OCI-LY3 (cell line): ENCODE measurements at regions not wholly inside any gene's neighbourhood (a gene's known extent, or its start where the extent isn't known, plus 50 kb on each side); places are given as distances from the start of the nearest gene placed in this dataset.

Experiments used
- H2AFZ ChIP-seq: fragments of 200-600, 300-600 bp; shearing (Covaris generic); 2 replicates; pipeline ENCODE4 v1.6.0; 2014; ENCODE audit warnings: antibody characterized with exemption, low read depth, low read length
- H3K27ac ChIP-seq: fragments of 200-600, 300-600 bp; sonication (generic); 2 replicates; pipeline ENCODE4 v1.5.1; 2014; ENCODE audit warnings: mild to moderate bottlenecking, low read length, moderate library complexity, mixed read lengths
- H3K27me3 ChIP-seq: fragments of 200-600, 300-600 bp; sonication (generic); 2 replicates; pipeline ENCODE4 v1.6.1; 2014; ENCODE audit warnings: low read depth, low read length, mixed read lengths
- H3K36me3 ChIP-seq: fragments of 200-600, 300-600 bp; sonication (generic); replicated peaks from 2 replicates; pipeline ENCODE3; 2014; ENCODE audit warnings: low read depth, low read length, mixed read lengths
- H3K4me1 ChIP-seq: fragments of 300-600, 200-600 bp; sonication (generic); 2 replicates; pipeline ENCODE4 v1.6.1; 2014; ENCODE audit warnings: low read length, mixed read lengths
- H3K4me2 ChIP-seq: fragments of 200-600, 300-600 bp; sonication (generic); 2 replicates; pipeline ENCODE4 v1.6.1; 2014; ENCODE audit warnings: low read length, mixed read lengths
- H3K4me3 ChIP-seq: fragments of 300-600, 200-600 bp; sonication (generic); 2 replicates; pipeline ENCODE4 v1.5.1; 2014; ENCODE audit warnings: antibody characterized with exemption, mild to moderate bottlenecking, low read length, moderate library complexity
- H3K79me2 ChIP-seq: fragments of 300-600, 200-600 bp; shearing (Covaris generic); 2 replicates; pipeline ENCODE4 v1.6.1; 2014; ENCODE audit warnings: mild to moderate bottlenecking, low read length, mixed read lengths
- H3K9ac ChIP-seq: fragments of 300-600, 200-600 bp; shearing (Covaris generic); 2 replicates; pipeline ENCODE4 v1.6.0; 2014; ENCODE audit warnings: mild to moderate bottlenecking, low read length, moderate library complexity
- H3K9me3 ChIP-seq: fragments of 200-600, 300-600 bp; shearing (Covaris generic); 2 replicates; pipeline ENCODE4 v1.6.1; 2014; ENCODE audit warnings: low read length, mixed read lengths; ENCODE audit not compliant: insufficient read depth
- H4K20me1 ChIP-seq: fragments of 200-600, 300-600 bp; sonication (generic); 2 replicates; pipeline ENCODE4 v1.6.1; 2016; ENCODE audit warnings: low read length, mixed read lengths; ENCODE audit not compliant: insufficient read depth
- EZH2phosphoT487 ChIP-seq: fragments of 200-600 bp; shearing (Covaris generic); IDR thresholded peaks from 2 replicates; pipeline ENCODE4 v1.6.1; 2018; ENCODE audit warnings: antibody characterized with exemption, mixed run types, low read depth
- TF ChIP-seq, protein P1 (sequence below): fragments of 200-600, 300-600 bp; sonication (generic); IDR thresholded peaks from 2 replicates; pipeline ENCODE4 v1.5.1; 2014; ENCODE audit warnings: antibody characterized with exemption, low read length, low read depth

GRCh38 chr10:61130366-61130765 lies 186.4 kb upstream of the RHOBTB1 start:
- Histone ChIP-seq H3K9ac (no peak overlapping the region), H3K27me3 (no peaks in the 10 kb centered on the region), H3K9me3 (no peaks in the 10 kb centered on the region), H3K4me3 (no peak overlapping the region), H2AFZ (no peak overlapping the region), H3K4me2 (no peak overlapping the region), H4K20me1 (no peaks in the 10 kb centered on the region), H3K4me1 (peaks cover 14% of the 10 kb centered on the region), H3K36me3 (peaks cover 4% of the 10 kb centered on the region), H3K79me2 (no peaks in the 10 kb centered on the region), H3K27ac (no peak overlapping the region)
- TF ChIP-seq, protein P1, sequence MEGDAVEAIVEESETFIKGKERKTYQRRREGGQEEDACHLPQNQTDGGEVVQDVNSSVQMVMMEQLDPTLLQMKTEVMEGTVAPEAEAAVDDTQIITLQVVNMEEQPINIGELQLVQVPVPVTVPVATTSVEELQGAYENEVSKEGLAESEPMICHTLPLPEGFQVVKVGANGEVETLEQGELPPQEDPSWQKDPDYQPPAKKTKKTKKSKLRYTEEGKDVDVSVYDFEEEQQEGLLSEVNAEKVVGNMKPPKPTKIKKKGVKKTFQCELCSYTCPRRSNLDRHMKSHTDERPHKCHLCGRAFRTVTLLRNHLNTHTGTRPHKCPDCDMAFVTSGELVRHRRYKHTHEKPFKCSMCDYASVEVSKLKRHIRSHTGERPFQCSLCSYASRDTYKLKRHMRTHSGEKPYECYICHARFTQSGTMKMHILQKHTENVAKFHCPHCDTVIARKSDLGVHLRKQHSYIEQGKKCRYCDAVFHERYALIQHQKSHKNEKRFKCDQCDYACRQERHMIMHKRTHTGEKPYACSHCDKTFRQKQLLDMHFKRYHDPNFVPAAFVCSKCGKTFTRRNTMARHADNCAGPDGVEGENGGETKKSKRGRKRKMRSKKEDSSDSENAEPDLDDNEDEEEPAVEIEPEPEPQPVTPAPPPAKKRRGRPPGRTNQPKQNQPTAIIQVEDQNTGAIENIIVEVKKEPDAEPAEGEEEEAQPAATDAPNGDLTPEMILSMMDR = no peak
- TF ChIP-seq EZH2phosphoT487 = no peak

- Histone ChIP-seq H3K36me3 (no peaks in the 10 kb centered on the region), H3K4me1 (peaks cover 5% of the 10 kb centered on the region), H3K79me2 (no peaks in the 10 kb centered on the region), H3K27ac (no peak overlapping the region), H2AFZ (no peak overlapping the region), H3K9ac (no peak overlapping the region), H3K9me3 (no peaks in the 10 kb centered on the region), H4K20me1 (no peaks in the 10 kb centered on the region), H3K4me3 (no peak overlapping the region), H3K27me3 (no peaks in the 10 kb centered on the region), H3K4me2 (no peak overlapping the region)
- TF ChIP-seq EZH2phosphoT487 = no peak
- TF ChIP-seq, protein P1 = no peak
These were observed 184.2 kb upstream of the RHOBTB1 start for GRCh38 chr10:61128196-61128595.

DNA sequence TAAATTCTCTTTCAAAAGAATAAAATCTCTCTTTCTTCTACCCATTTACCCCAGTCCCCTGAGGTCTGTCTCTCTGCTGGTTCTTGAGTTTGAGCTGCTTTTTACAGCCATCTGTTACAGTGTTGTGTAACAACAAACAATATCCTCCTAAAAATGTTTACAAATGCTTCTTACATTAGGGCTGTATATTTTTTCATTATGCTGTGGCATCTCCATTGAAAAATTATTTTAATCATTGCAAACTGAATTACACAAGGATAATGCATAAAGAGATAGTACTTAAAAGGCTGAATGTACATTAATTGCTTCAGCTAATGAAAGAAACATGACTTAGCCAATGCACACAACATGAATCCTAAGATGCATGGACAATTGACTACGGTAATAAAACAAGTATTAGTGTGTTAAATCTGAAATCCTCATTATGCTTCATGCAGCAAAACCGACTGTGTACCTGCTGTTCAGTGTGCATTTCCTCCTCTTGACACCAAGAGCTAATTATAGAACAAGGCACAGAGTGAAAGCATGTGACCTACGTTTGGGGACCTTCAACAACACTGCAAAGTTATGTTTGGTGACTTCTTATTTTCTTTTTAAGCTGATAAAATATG lies 181.7 kb upstream of the RHOBTB1 start:
- TF ChIP-seq, protein P1 = no peak
- TF ChIP-seq EZH2phosphoT487 = no peak
- Histone ChIP-seq H3K27ac (no peak overlapping the region), H3K9me3 (no peaks in the 10 kb centered on the region), H3K36me3 (no peaks in the 10 kb centered on the region), H3K79me2 (no peaks in the 10 kb centered on the region), H2AFZ (no peak overlapping the region), H3K4me3 (no peak overlapping the region), H3K4me1 (peaks cover 12% of the 10 kb centered on the region), H3K27me3 (no peaks in the 10 kb centered on the region), H3K9ac (no peak overlapping the region), H3K4me2 (no peak overlapping the region; the same call in 1 of the 2 replicates), H4K20me1 (no peaks in the 10 kb centered on the region)

- Histone ChIP-seq H4K20me1 (no peaks in the 10 kb centered on the region), H3K9ac (no peak overlapping the region), H3K4me1 (peaks cover 15% of the 10 kb centered on the region), H3K27me3 (no peaks in the 10 kb centered on the region), H3K79me2 (no peaks in the 10 kb centered on the region), H3K4me3 (no peak overlapping the region), H3K36me3 (no peaks in the 10 kb centered on the region), H3K4me2 (no peak overlapping the region), H3K9me3 (no peaks in the 10 kb centered on the region), H3K27ac (no peak overlapping the region), H2AFZ (no peak overlapping the region)
- TF ChIP-seq EZH2phosphoT487 = no peak
- TF ChIP-seq, protein P1 = no peak
These were observed 181.0 kb upstream of the RHOBTB1 start for GRCh38 chr10:61124756-61125530.
